H9 (cell line): ENCODE measurements at regions not wholly inside any gene's neighbourhood (a gene's known extent, or its start where the extent isn't known, plus 50 kb on each side); places are given as distances from the start of the nearest gene placed in this dataset.

Experiments
- DNase-seq: peaks from one replicate; pipeline ENCODE4 v3.0.0-alpha.2; 2017
- H2AFZ ChIP-seq: one replicate; pipeline ENCODE4 v1.6.1; 2013; ENCODE audit warnings: mild to moderate bottlenecking, low read length, control low read depth, moderate library complexity
- H2AK5ac ChIP-seq: 2 replicates; pipeline ENCODE4 v1.6.1; 2013; ENCODE audit warnings: low read length, control low read depth, mixed read lengths; ENCODE audit not compliant: insufficient read length
- H2BK120ac ChIP-seq: one replicate; pipeline ENCODE4 v1.6.1; 2013; ENCODE audit warnings: low read depth, mild to moderate bottlenecking, low read length, control low read depth, inconsistent platforms; ENCODE audit not compliant: poor library complexity, severe bottlenecking
- H2BK12ac ChIP-seq: 2 replicates; pipeline ENCODE4 v1.6.1; 2013; ENCODE audit warnings: low read length, control low read depth, mixed read lengths, low read depth; ENCODE audit not compliant: insufficient read length
- H2BK15ac ChIP-seq: 2 replicates; pipeline ENCODE4 v1.6.1; 2013; ENCODE audit warnings: low read depth, low read length, control low read depth
- H2BK20ac ChIP-seq: one replicate; pipeline ENCODE4 v1.6.1; 2013; ENCODE audit warnings: low read depth, mild to moderate bottlenecking, low read length, control low read depth, inconsistent platforms; ENCODE audit not compliant: poor library complexity, severe bottlenecking
- H2BK5ac ChIP-seq: 2 replicates; pipeline ENCODE4 v1.6.1; 2013; ENCODE audit warnings: low read length, control low read depth, mixed read lengths; ENCODE audit not compliant: insufficient read length
- H3K14ac ChIP-seq: 2 replicates; pipeline ENCODE4 v1.6.1; 2013; ENCODE audit warnings: low read length, control low read depth; ENCODE audit not compliant: insufficient read depth
- H3K18ac ChIP-seq: 2 replicates; pipeline ENCODE4 v1.6.1; 2013; ENCODE audit warnings: low read depth, mild to moderate bottlenecking, mixed read lengths, low read length, control low read depth; ENCODE audit not compliant: insufficient read length
- H3K23ac ChIP-seq: 2 replicates; pipeline ENCODE4 v1.6.1; 2013; ENCODE audit warnings: low read length, control low read depth, mixed read lengths, low read depth; ENCODE audit not compliant: insufficient read length
- H3K23me2 ChIP-seq: 2 replicates; pipeline ENCODE4 v1.6.1; 2013; ENCODE audit warnings: low read depth, mild to moderate bottlenecking, mixed read lengths, low read length, control low read depth; ENCODE audit not compliant: insufficient read length, poor library complexity, severe bottlenecking
- H3K27ac ChIP-seq: 2 replicates; pipeline ENCODE4 v1.5.1; 2013; ENCODE audit warnings: low read length, control low read depth, mixed read lengths, low read depth; ENCODE audit not compliant: insufficient read length
- H3K27me3 ChIP-seq: 2 replicates; pipeline ENCODE4 v1.6.1; 2013; ENCODE audit warnings: low read length, control low read depth, inconsistent platforms; ENCODE audit not compliant: insufficient read depth
- H3K4ac ChIP-seq: 2 replicates; pipeline ENCODE4 v1.6.1; 2013; ENCODE audit warnings: low read depth, mild to moderate bottlenecking, control low read depth, inconsistent platforms, low read length, moderate library complexity
- H3K4me1 ChIP-seq: 2 replicates; pipeline ENCODE4 v1.6.1; 2013; ENCODE audit warnings: low read length, control low read depth, inconsistent platforms; ENCODE audit not compliant: insufficient read depth
- H3K4me2 ChIP-seq: 2 replicates; pipeline ENCODE4 v1.6.1; 2013; ENCODE audit warnings: low read length, control low read depth, mixed read lengths; ENCODE audit not compliant: insufficient read length, insufficient read depth
- H3K56ac ChIP-seq: 2 replicates; pipeline ENCODE4 v1.6.1; 2013; ENCODE audit warnings: low read depth, mild to moderate bottlenecking, mixed read lengths, low read length, control low read depth; ENCODE audit not compliant: insufficient read length
- H3K79me1 ChIP-seq: 2 replicates; pipeline ENCODE4 v1.6.1; 2013; ENCODE audit warnings: low read depth, mild to moderate bottlenecking, moderate library complexity, low read length, control low read depth, inconsistent platforms; ENCODE audit not compliant: insufficient read depth, poor library complexity, severe bottlenecking
- H3K79me2 ChIP-seq: 2 replicates; pipeline ENCODE4 v1.6.1; 2013; ENCODE audit warnings: low read length, control low read depth, inconsistent platforms; ENCODE audit not compliant: insufficient read depth
- H3K9ac ChIP-seq: 2 replicates; pipeline ENCODE4 v1.6.1; 2013; ENCODE audit warnings: low read length, control low read depth, mixed read lengths; ENCODE audit not compliant: insufficient read length; ENCODE audit errors: extremely low read depth
- H3K9me3 ChIP-seq: one replicate; pipeline ENCODE4 v1.6.1; 2013; ENCODE audit warnings: low read depth, low read length, inconsistent platforms; ENCODE audit not compliant: control insufficient read depth
- H3T11ph ChIP-seq: one replicate; pipeline ENCODE4 v1.6.1; 2013; ENCODE audit warnings: mild to moderate bottlenecking, low read length, control low read depth, inconsistent platforms
- H4K20me1 ChIP-seq: one replicate; pipeline ENCODE4 v1.6.1; 2013; ENCODE audit not compliant: control insufficient read depth, insufficient read length, insufficient read depth
- H4K5ac ChIP-seq: 2 replicates; pipeline ENCODE4 v1.6.1; 2013; ENCODE audit warnings: low read depth, mild to moderate bottlenecking, mixed read lengths, low read length, control low read depth; ENCODE audit not compliant: insufficient read length
- H4K8ac ChIP-seq: replicated peaks from 2 replicates; pipeline ENCODE4 v1.6.1; 2013; ENCODE audit warnings: low read length, control low read depth, mixed read lengths, low read depth; ENCODE audit not compliant: insufficient read length
- H4K91ac ChIP-seq: 2 replicates; pipeline ENCODE4 v1.6.1; 2013; ENCODE audit warnings: low read depth, mild to moderate bottlenecking, moderate library complexity, mixed read lengths, low read length, control low read depth; ENCODE audit not compliant: insufficient read length
- H3K27ac Mint-ChIP-seq, 3 experiments: 2 replicates in 2 of 3; 3 replicates in 1 of 3; pipeline ENCODE4 v1.8.0; 2020 to 2021; ENCODE audit warnings: mixed read lengths in 3 of 3, mild to moderate bottlenecking in 1 of 3, moderate library complexity in 1 of 3
- H3K27me3 Mint-ChIP-seq: 2 replicates; pipeline ENCODE4 v1.8.0; 2021; ENCODE audit warnings: low read depth, mild to moderate bottlenecking, moderate library complexity, mixed read lengths
- H3K36me3 Mint-ChIP-seq, 3 experiments: 2 replicates in 2 of 3; 3 replicates in 1 of 3; pipeline ENCODE4 v1.8.0; 2020 to 2021; ENCODE audit warnings: low read depth in 3 of 3, mixed read lengths in 3 of 3; ENCODE audit not compliant: insufficient read depth in 1 of 3
- H3K4me1 Mint-ChIP-seq, 2 experiments: 2 replicates each; pipeline ENCODE4 v1.8.0; 2020; ENCODE audit warnings: mixed read lengths in 2 of 2
- H3K4me3 Mint-ChIP-seq, 2 experiments: 2 replicates in 1 of 2; 3 replicates in 1 of 2; pipeline ENCODE4 v1.8.0; 2020 to 2021; ENCODE audit warnings: mild to moderate bottlenecking in 2 of 2, mixed read lengths in 2 of 2, moderate library complexity in 1 of 2
- H3K9me3 Mint-ChIP-seq, 2 experiments: 2 replicates in 1 of 2; 3 replicates in 1 of 2; pipeline ENCODE4 v1.8.0; 2020; ENCODE audit warnings: mild to moderate bottlenecking in 2 of 2, mixed read lengths in 2 of 2, moderate library complexity in 1 of 2
- CTCF ChIP-seq: fragments of 200-600 bp; sonication (generic); conservative IDR thresholded peaks from 3 replicates; pipeline ENCODE4 v1.8.0; 2021; ENCODE audit warnings: antibody characterized with exemption, mild to moderate bottlenecking
- WGBS: extraction: QIAGEN DNeasy Blood & Tissue Kit; methylation state at CpG from one replicate; pipeline ENCODE4 v1.1.7; 2013; ENCODE audit warnings: missing lambda C conversion rate, low lambda C conversion rate, mixed read lengths; ENCODE audit not compliant: insufficient read length; ENCODE audit errors: extremely low coverage; 5-methylcytosine and 5-hydroxymethylcytosine counted together

- no peaks in the 10 kb centered on the region for H3K79me1 ChIP-seq
- no peak overlapping the region for H3K9ac ChIP-seq
- no peak overlapping the region for H4K5ac ChIP-seq
- no peak for DNase-seq
- H3K4me1 ChIP-seq: no peaks in the 10 kb centered on the region
- H3T11ph ChIP-seq: no peak overlapping the region
- Mint-ChIP-seq H3K9me3 (peaks cover 0 to 6% of the 10 kb centered on the region in 2 experiments; a peak in 1 of 5 replicates), H3K36me3 (no peaks in the 10 kb centered on the region), H3K27me3 (peaks cover 72% of the 10 kb centered on the region), H3K4me3 (no peak overlapping the region), H3K4me1 (no peaks in the 10 kb centered on the region), H3K27ac (no peak overlapping the region)
- no peak overlapping the region for H3K56ac ChIP-seq
- H2BK15ac ChIP-seq: no peak overlapping the region
- H2BK12ac ChIP-seq: no peak overlapping the region
- no peak overlapping the region for H3K27ac ChIP-seq
- no peaks in the 10 kb centered on the region for H3K27me3 ChIP-seq
- no peak overlapping the region for H2AK5ac ChIP-seq
- H4K91ac ChIP-seq: no peak overlapping the region
- no peaks in the 10 kb centered on the region for H3K9me3 ChIP-seq
- H3K79me2 ChIP-seq: no peaks in the 10 kb centered on the region
- no peak overlapping the region for H3K23ac ChIP-seq
- H3K4ac ChIP-seq: no peak overlapping the region
- no CpG with 5 or more reads among the region's 5 CpGs for WGBS
- no peak overlapping the region for H3K18ac ChIP-seq
- no peak overlapping the region for H4K8ac ChIP-seq
- H4K20me1 ChIP-seq: no peaks in the 10 kb centered on the region
- no peak overlapping the region for H2AFZ ChIP-seq
- no peak overlapping the region for H2BK120ac ChIP-seq
- H2BK5ac ChIP-seq: no peak overlapping the region
- H3K14ac ChIP-seq: no peak overlapping the region
- H2BK20ac ChIP-seq: no peak overlapping the region
- no peak for TF ChIP-seq CTCF
- no peak overlapping the region for H3K4me2 ChIP-seq
- H3K23me2 ChIP-seq: no peaks in the 10 kb centered on the region
Measured at GRCh38 chr1:13881385-13882088, 181.5 kb downstream of the PRDM2 start.
